PC-9 (cell line): ENCODE measurements at regions not wholly inside any gene's neighbourhood (a gene's known extent, or its start where the extent isn't known, plus 50 kb on each side); places are given as distances from the start of the nearest gene placed in this dataset.

Experiments used
- BruUV-seq: library from RNA; stranded (reverse); fragments of 400-500 nt; replicated peaks from 2 replicates; lab custom pipeline; 2021; lab: Mats Ljungman, UMichigan
- CTCF ChIA-PET: fragments of 300-600 bp; sonication (Branson Sonifier 250); formaldehyde crosslinking; loops from one replicate; lab custom pipeline; 2022; ENCODE audit warnings: antibody characterized with exemption; lab: Charles Lee
- POLR2A ChIA-PET: fragments of 300-600 bp; sonication (Branson Sonifier 250); formaldehyde crosslinking; loops from one replicate; lab custom pipeline; 2022; ENCODE audit warnings: antibody characterized with exemption; ENCODE audit not compliant: unreplicated experiment; lab: Charles Lee
- DNase-seq, 2 experiments: peaks; one replicate each; pipeline versions ENCODE4 v3.0.0 to v3.0.0-alpha.2; 2015 to 2022; ENCODE audit warnings: mixed read lengths in 1 of 2
- H2AFZ ChIP-seq: fragments of 200-600 bp; sonication (generic); 2 replicates; pipeline ENCODE4 v1.8.1; 2017; ENCODE audit warnings: antibody characterized with exemption
- H3F3A ChIP-seq: fragments of 200-600 bp; sonication (generic); 2 replicates; pipeline ENCODE4 v1.8.1; 2017; ENCODE audit warnings: antibody characterized with exemption, mild to moderate bottlenecking, low read depth; ENCODE audit not compliant: insufficient read depth
- H3K27ac ChIP-seq: fragments of 200-600 bp; sonication (generic); 2 replicates; pipeline ENCODE4 v1.6.1; 2016; ENCODE audit warnings: mixed run types
- H3K27me3 ChIP-seq: fragments of 200-600 bp; sonication (generic); 2 replicates; pipeline ENCODE4 v1.6.1; 2016; ENCODE audit warnings: low read depth, mixed run types; ENCODE audit not compliant: insufficient read depth
- H3K36me3 ChIP-seq: fragments of 200-600 bp; sonication (generic); 2 replicates; pipeline ENCODE4 v1.6.1; 2016; ENCODE audit warnings: low read depth, mixed run types
- H3K4me1 ChIP-seq: fragments of 200-600 bp; sonication (generic); replicated peaks from 2 replicates; pipeline ENCODE4 v1.6.1; 2016; ENCODE audit warnings: mixed run types; ENCODE audit not compliant: insufficient read depth
- H3K4me2 ChIP-seq: fragments of 200-600 bp; sonication (generic); 2 replicates; pipeline ENCODE4 v1.6.1; 2017; ENCODE audit warnings: mixed run types
- H3K4me3 ChIP-seq: fragments of 200-600 bp; sonication (generic); 2 replicates; pipeline ENCODE4 v1.6.1; 2016; ENCODE audit warnings: mixed run types
- H3K79me2 ChIP-seq: fragments of 200-600 bp; sonication (generic); 2 replicates; pipeline ENCODE4 v1.6.1; 2017; ENCODE audit warnings: low read depth, mixed run types
- H3K9me2 ChIP-seq: fragments of 200-600 bp; sonication (generic); 2 replicates; pipeline ENCODE4 v1.8.1; 2017; ENCODE audit warnings: mild to moderate bottlenecking; ENCODE audit not compliant: insufficient read depth
- H3K9me3 ChIP-seq: fragments of 200-600 bp; sonication (generic); 2 replicates; pipeline ENCODE4 v1.8.1; 2016; ENCODE audit warnings: low read depth; ENCODE audit not compliant: insufficient read depth
- H4K20me1 ChIP-seq: fragments of 200-600 bp; sonication (generic); 2 replicates; pipeline ENCODE4 v1.8.1; 2017; ENCODE audit not compliant: insufficient read depth
- EZH2 ChIP-seq: fragments of 200-600 bp; sonication (generic); IDR thresholded peaks from 2 replicates; pipeline ENCODE4 v1.8.0; 2017; ENCODE audit warnings: antibody characterized with exemption, low read depth
- intact Hi-C: fragments of 100-400 bp; cut with micrococcal nuclease; formaldehyde crosslinking; loops from one replicate; pipeline ENCODE4 v1.10.0; 2022; ENCODE audit not compliant: unreplicated experiment
- TF ChIP-seq, protein P1 (sequence below): fragments of 200-600 bp; sonication (generic); conservative IDR thresholded peaks from 2 replicates; pipeline ENCODE4 v1.6.1; 2017; ENCODE audit warnings: mixed run types, antibody characterized with exemption, mild to moderate bottlenecking, moderate library complexity

GRCh38 chr12:90333424-90333823 is 621.6 kb downstream of the CCER1 start:
- no peak overlapping the region for H3K27ac ChIP-seq
- no peak overlapping the region for H3K4me2 ChIP-seq
- no TSS peak for BruUV-seq

DNA sequence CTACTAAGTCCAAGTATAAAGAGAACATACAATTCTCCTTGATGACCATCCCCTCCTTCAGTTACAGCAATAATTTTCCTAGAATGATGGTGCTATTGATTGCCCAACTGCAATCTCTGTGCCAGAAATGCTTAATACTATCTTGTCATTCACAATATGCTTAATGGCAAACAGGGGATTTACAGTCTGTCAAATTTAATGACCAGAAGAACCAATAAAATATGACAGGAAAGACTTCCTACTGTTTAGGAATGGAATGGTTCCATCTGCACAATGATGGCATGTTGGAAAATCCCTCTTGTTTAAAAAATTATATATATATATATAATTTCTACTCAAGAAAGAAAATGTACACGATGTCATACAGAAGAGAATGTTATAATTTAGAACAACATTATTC is 623.2 kb downstream of the CCER1 start:
- no peak for TF ChIP-seq EZH2
- TF ChIP-seq, protein P1, sequence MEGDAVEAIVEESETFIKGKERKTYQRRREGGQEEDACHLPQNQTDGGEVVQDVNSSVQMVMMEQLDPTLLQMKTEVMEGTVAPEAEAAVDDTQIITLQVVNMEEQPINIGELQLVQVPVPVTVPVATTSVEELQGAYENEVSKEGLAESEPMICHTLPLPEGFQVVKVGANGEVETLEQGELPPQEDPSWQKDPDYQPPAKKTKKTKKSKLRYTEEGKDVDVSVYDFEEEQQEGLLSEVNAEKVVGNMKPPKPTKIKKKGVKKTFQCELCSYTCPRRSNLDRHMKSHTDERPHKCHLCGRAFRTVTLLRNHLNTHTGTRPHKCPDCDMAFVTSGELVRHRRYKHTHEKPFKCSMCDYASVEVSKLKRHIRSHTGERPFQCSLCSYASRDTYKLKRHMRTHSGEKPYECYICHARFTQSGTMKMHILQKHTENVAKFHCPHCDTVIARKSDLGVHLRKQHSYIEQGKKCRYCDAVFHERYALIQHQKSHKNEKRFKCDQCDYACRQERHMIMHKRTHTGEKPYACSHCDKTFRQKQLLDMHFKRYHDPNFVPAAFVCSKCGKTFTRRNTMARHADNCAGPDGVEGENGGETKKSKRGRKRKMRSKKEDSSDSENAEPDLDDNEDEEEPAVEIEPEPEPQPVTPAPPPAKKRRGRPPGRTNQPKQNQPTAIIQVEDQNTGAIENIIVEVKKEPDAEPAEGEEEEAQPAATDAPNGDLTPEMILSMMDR = no peak
- H3K4me3 ChIP-seq = no peak overlapping the region
- H3K4me2 ChIP-seq = no peak overlapping the region
- no peaks in the 10 kb centered on the region for H3K36me3 ChIP-seq
- H3K79me2 ChIP-seq = no peaks in the 10 kb centered on the region
- no peak for DNase-seq
- H2AFZ ChIP-seq = no peak overlapping the region
- BruUV-seq = no TSS peak
- CTCF ChIA-PET = no interaction called here
- no peaks in the 10 kb centered on the region for H3K9me3 ChIP-seq
- no peaks in the 10 kb centered on the region for H3K27me3 ChIP-seq
- no peaks in the 10 kb centered on the region for H3K4me1 ChIP-seq
- POLR2A ChIA-PET = no interaction called here
- intact Hi-C loops = no loop called here
- H3K9me2 ChIP-seq = no peaks in the 10 kb centered on the region; the same call in 1 of the 2 replicates
- no peaks in the 10 kb centered on the region for H3F3A ChIP-seq
- no peak overlapping the region for H3K27ac ChIP-seq
- no peaks in the 10 kb centered on the region for H4K20me1 ChIP-seq

More at GRCh38 chr12:90333424-90333823, 621.6 kb downstream of the CCER1 start:
- Histone ChIP-seq H3F3A (no peaks in the 10 kb centered on the region), H3K4me1 (no peaks in the 10 kb centered on the region), H3K4me3 (no peak overlapping the region), H3K9me3 (no peaks in the 10 kb centered on the region), H3K9me2 (no peaks in the 10 kb centered on the region; the same call in 1 of the 2 replicates), H4K20me1 (no peaks in the 10 kb centered on the region), H3K36me3 (no peaks in the 10 kb centered on the region), H2AFZ (no peak overlapping the region), H3K27me3 (no peaks in the 10 kb centered on the region), H3K79me2 (no peaks in the 10 kb centered on the region)
- ChIA-PET POLR2A (no interaction called here), CTCF (no interaction called here)
- TF ChIP-seq, protein P1 = no peak
- no peak for TF ChIP-seq EZH2
- DNase-seq = no peak
- intact Hi-C loops = no loop called here

DNA sequence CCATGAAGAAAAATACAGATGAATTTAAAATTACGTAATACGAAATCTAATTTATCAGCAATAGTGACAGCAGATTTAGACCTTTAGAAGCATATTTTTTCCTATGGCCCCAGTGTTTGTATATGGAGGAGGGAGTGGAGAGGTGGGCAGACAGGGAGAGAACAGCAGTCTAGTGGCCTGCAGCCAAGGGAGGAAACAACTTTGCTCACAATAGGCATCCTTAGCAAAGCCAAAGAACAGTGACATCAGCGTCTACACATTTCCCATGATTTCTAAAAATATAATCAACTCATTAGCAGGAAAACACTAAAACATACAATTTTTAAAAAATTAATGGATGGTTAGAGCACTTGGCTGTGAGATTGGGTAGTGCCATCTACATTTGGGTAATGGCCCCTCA is 622.6 kb upstream of the ATP2B1 start:
- H3K27ac ChIP-seq = no peak overlapping the region
- no peaks in the 10 kb centered on the region for H3K4me1 ChIP-seq
- ChIA-PET POLR2A (no interaction called here), CTCF (no interaction called here)
- H3K79me2 ChIP-seq = no peaks in the 10 kb centered on the region
- H2AFZ ChIP-seq = no peak overlapping the region
- H3K36me3 ChIP-seq = no peaks in the 10 kb centered on the region
- no peaks in the 10 kb centered on the region for H4K20me1 ChIP-seq
- H3K4me3 ChIP-seq = no peak overlapping the region
- intact Hi-C loops = no loop called here
- H3K9me3 ChIP-seq = no peaks in the 10 kb centered on the region
- no peak overlapping the region for H3K4me2 ChIP-seq
- no TSS peak for BruUV-seq
- TF ChIP-seq EZH2 = no peak
- TF ChIP-seq, protein P1 = no peak
- H3K27me3 ChIP-seq = no peaks in the 10 kb centered on the region
- no peaks in the 10 kb centered on the region for H3F3A ChIP-seq
- DNase-seq = no peak
- H3K9me2 ChIP-seq = no peaks in the 10 kb centered on the region; the same call in 1 of the 2 replicates
